Activated CD8-positive, alpha-beta T cell treated with anti-CD3 and anti-CD28 coated beads for 36 hours (primary cell): ENCODE measurements at regions not wholly inside any gene's neighbourhood (a gene's known extent, or its start where the extent isn't known, plus 50 kb on each side); places are given as distances from the start of the nearest gene placed in this dataset.
"Not testable (repeated sequence)": the region's sequence is repeated elsewhere in the genome, so short reads cannot be mapped to it uniquely, and the experiment has no call there.

Experiments
- ATAC-seq: fragments of 200-7000 bp; cut with Tn5 transposase; one replicate; pipeline ENCODE4 v1.10.0; 2021; ENCODE audit warnings: mild to moderate bottlenecking, moderate library complexity
- CTCF ChIA-PET: fragments of 350-600 bp; sonication (Branson Sonifier 250); formaldehyde crosslinking; loops from one replicate; lab custom pipeline; 2021; ENCODE audit warnings: antibody characterized with exemption; lab: Charles Lee
- POLR2A ChIA-PET: fragments of 350-600 bp; sonication (Branson Sonifier 250); formaldehyde crosslinking; loops from one replicate; lab custom pipeline; 2021; ENCODE audit warnings: antibody characterized with exemption; lab: Charles Lee
- DNase-seq: peaks from one replicate; pipeline ENCODE4 v3.0.0-alpha.2; 2020
- H3K27ac Mint-ChIP-seq: one replicate; pipeline ENCODE4 v1.8.0; 2021; ENCODE audit warnings: mild to moderate bottlenecking, mixed read lengths
- H3K27me3 Mint-ChIP-seq: one replicate; pipeline ENCODE4 v1.8.0; 2021; ENCODE audit warnings: mixed read lengths
- H3K36me3 Mint-ChIP-seq: one replicate; pipeline ENCODE4 v1.8.0; 2021; ENCODE audit warnings: low read depth, mixed read lengths
- H3K4me1 Mint-ChIP-seq: one replicate; pipeline ENCODE4 v1.8.0; 2021; ENCODE audit warnings: low read depth, mixed read lengths
- H3K4me3 Mint-ChIP-seq: one replicate; pipeline ENCODE4 v1.8.0; 2021; ENCODE audit warnings: mild to moderate bottlenecking, moderate library complexity, mixed read lengths
- H3K9me3 Mint-ChIP-seq: one replicate; pipeline ENCODE4 v1.8.0; 2021; ENCODE audit warnings: mixed read lengths
- CTCF ChIP-seq: fragments of 200-600 bp; IDR thresholded peaks from one replicate; pipeline ENCODE4 v1.8.0; 2022; ENCODE audit warnings: antibody characterized with exemption, mild to moderate bottlenecking
- intact Hi-C: fragments of 100-400 bp; cut with micrococcal nuclease; formaldehyde crosslinking; loops from one replicate; pipeline ENCODE4 v1.10.0; 2022

DNA sequence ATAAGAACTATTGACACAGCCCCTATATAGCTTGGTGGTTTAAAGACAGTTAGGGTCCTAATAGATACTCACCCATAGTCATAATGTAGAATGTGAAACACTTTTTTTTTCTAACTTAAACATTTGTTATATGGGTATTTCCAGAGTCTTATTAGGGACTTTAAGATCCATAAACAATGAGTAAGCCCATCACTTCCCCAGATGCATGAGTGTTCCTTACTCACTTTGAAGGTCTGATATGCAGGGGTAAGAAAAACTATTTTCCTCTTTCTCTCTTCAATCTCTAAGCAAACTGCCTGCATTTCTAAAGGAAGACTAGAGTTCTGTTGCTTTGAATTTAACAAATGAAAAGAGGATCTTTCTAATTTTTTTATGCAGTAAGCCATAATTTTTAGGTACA is 443.6 kb upstream of the PITX2 start:
- ChIA-PET CTCF (no interaction called here), POLR2A (no interaction called here)
- Mint-ChIP-seq H3K27ac (no peak overlapping the region), H3K36me3 (no peaks in the 10 kb centered on the region), H3K27me3 (no peaks in the 10 kb centered on the region), H3K4me1 (no peaks in the 10 kb centered on the region), H3K4me3 (no peak overlapping the region), H3K9me3 (no peaks in the 10 kb centered on the region)
- intact Hi-C loops: no loop called here
- TF ChIP-seq CTCF: no peak
- DNase-seq (no peak), ATAC-seq (no peak)

- Mint-ChIP-seq H3K9me3 (no peaks in the 10 kb centered on the region), H3K27me3 (no peaks in the 10 kb centered on the region), H3K36me3 (no peaks in the 10 kb centered on the region), H3K4me1 (no peaks in the 10 kb centered on the region), H3K4me3 (no peak overlapping the region), H3K27ac (no peak overlapping the region)
- DNase-seq (no peak), ATAC-seq (no peak)
- ChIA-PET POLR2A (no interaction called here), CTCF (no interaction called here)
- no peak for TF ChIP-seq CTCF
- intact Hi-C loops: no loop called here
Measured at GRCh38 chr4:111066887-111067286, 444.0 kb upstream of the PITX2 start.

DNA sequence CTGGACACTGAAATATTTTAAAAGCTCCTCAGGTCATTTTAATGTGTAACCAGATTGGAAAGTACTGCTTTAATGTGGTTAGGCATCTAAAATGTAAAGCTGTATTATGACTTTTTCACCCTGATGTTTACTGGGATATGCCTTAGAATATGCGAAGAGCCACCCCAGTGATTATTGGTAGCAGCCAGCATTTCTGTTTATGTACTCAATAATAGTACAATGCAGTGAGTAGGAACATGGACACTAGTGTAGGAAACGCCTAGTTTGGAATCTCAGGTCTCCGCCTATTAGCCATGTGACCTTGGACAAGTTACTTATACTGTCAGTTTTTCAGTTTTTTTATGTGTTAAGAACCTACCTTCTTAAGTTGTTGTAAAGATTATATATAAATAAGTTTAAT is 446.0 kb upstream of the PITX2 start:
- ChIA-PET POLR2A (no interaction called here), CTCF (no interaction called here)
- H3K36me3 Mint-ChIP-seq: no peaks in the 10 kb centered on the region
- H3K27me3 Mint-ChIP-seq: no peaks in the 10 kb centered on the region
- H3K27ac Mint-ChIP-seq: no peak overlapping the region
- H3K4me1 Mint-ChIP-seq: no peaks in the 10 kb centered on the region
- no peak for DNase-seq
- intact Hi-C loops: no loop called here
- H3K9me3 Mint-ChIP-seq: peaks cover 4% of the 10 kb centered on the region
- ATAC-seq: no peak
- TF ChIP-seq CTCF: no peak
- no peak overlapping the region for H3K4me3 Mint-ChIP-seq

GRCh38 chr4:111070390-111070789 is 447.5 kb upstream of the PITX2 start:
- ChIA-PET POLR2A (no interaction called here), CTCF (no interaction called here)
- Mint-ChIP-seq H3K27me3 (no peaks in the 10 kb centered on the region), H3K36me3 (no peaks in the 10 kb centered on the region), H3K4me3 (no peak overlapping the region), H3K4me1 (no peaks in the 10 kb centered on the region), H3K9me3 (peaks cover 4% of the 10 kb centered on the region), H3K27ac (no peak overlapping the region)
- intact Hi-C loops: no loop called here
- no peak for DNase-seq
- ATAC-seq: no peak
- no peak for TF ChIP-seq CTCF

DNA sequence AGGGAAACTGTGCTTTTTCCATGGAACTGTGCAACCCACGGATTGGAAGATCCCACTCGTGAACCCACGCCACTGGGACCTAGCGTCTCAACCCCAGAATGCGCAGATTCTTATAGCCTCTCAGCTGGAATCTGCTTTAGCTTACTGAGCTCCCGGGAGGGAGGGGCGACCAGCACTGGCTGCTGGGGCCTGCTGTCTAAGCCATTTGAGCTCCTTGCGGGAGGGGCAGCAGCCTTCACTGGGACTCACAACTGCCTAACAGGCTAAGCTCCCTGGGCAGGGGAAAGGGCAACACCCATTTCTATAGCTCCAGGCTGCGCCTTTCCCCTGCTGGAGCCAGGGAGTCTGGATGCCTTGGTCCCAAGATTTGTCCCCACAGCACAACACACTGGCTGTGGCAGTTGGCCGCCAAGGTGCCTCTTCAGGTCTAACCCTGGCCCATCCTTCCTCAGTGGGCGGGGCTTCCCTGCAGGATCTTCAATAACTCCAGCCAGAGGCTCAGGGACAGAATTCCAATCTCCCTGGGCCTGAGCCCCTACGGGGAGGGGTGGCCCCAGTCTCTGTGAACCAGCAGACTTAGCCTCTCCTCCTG is 451.7 kb upstream of the PITX2 start:
- Mint-ChIP-seq H3K27me3 (no peaks in the 10 kb centered on the region), H3K4me3 (no peak overlapping the region), H3K4me1 (no peaks in the 10 kb centered on the region), H3K36me3 (no peaks in the 10 kb centered on the region), H3K9me3 (peaks cover 8% of the 10 kb centered on the region), H3K27ac (no peak overlapping the region)
- no peak for TF ChIP-seq CTCF
- DNase-seq (no peak), ATAC-seq (no peak)
- intact Hi-C loops: no loop called here
- CTCF ChIA-PET: no interaction called here
- POLR2A ChIA-PET: no interaction called here

- intact Hi-C loops, H3K36me3 Mint-ChIP-seq, DNase-seq, H3K9me3 Mint-ChIP-seq, H3K4me1 Mint-ChIP-seq, CTCF ChIA-PET, H3K27me3 Mint-ChIP-seq, H3K4me3 Mint-ChIP-seq, ATAC-seq, H3K27ac Mint-ChIP-seq, POLR2A ChIA-PET: not testable (repeated sequence)
Measured at GRCh38 chr4:111076299-111076698, 453.4 kb upstream of the PITX2 start.
